T-cell (primary cell): ENCODE measurements at regions not wholly inside any gene's neighbourhood (a gene's known extent, or its start where the extent isn't known, plus 50 kb on each side); places are given as distances from the start of the nearest gene placed in this dataset.

ENCODE experiments used
- ATAC-seq, 4 experiments: fragments of 200-7000 bp in 3 of 4; fragments of 150-1000 bp in 1 of 4; cut with Tn5 transposase; replicated peaks in 1 of 4; 1 replicate in 3 of 4; 2 replicates in 1 of 4; pipeline ENCODE4 v1.10.0; 2021; ENCODE audit warnings: moderate library complexity in 3 of 4, mild to moderate bottlenecking in 2 of 4, moderate number of reproducible peaks in 1 of 4
- CTCF ChIA-PET, 2 donors: fragments of 300-600 bp; sonication (Branson Sonifier 250); formaldehyde crosslinking; loops; one replicate each; lab custom pipeline; 2022; ENCODE audit warnings: antibody characterized with exemption in 2 of 2; lab: Charles Lee
- POLR2A ChIA-PET, 2 donors: fragments of 300-600 bp; sonication (Branson Sonifier 250); formaldehyde crosslinking; loops; one replicate each; lab custom pipeline; 2022; ENCODE audit warnings: antibody characterized with exemption in 2 of 2; lab: Charles Lee
- DNase-seq, 35 experiments: peaks; one replicate each; pipeline versions ENCODE4 v3.0.0 to v3.0.0-alpha.2; 2013 to 2023
- H3K27ac ChIP-seq: one replicate; pipeline ENCODE4 v1.5.1; 2013; ENCODE audit warnings: low read length
- H3K27me3 ChIP-seq, 2 experiments: replicated peaks in 1 of 2; 1 replicate in 1 of 2; 2 replicates in 1 of 2; pipeline versions ENCODE4 v1.6.1 to v1.7.0; 2013; ENCODE audit warnings: low read length in 1 of 2, mixed read lengths in 1 of 2; ENCODE audit not compliant: control insufficient read depth in 2 of 2, insufficient read depth in 2 of 2; ENCODE audit errors: extremely low read depth in 1 of 2
- H3K36me3 ChIP-seq, 2 donors: 1 replicate in 1 of 2; 2 replicates in 1 of 2; pipeline versions ENCODE4 v1.6.1 to v1.7.0; 2013; ENCODE audit warnings: low read length in 1 of 2; ENCODE audit not compliant: control insufficient read depth in 2 of 2, insufficient read depth in 1 of 2; ENCODE audit errors: extremely low read depth in 1 of 2
- H3K4me1 ChIP-seq, 2 experiments: 1 replicate in 1 of 2; 2 replicates in 1 of 2; pipeline versions ENCODE4 v1.6.1 to v1.7.0; 2013; ENCODE audit warnings: low read length in 2 of 2, mixed read lengths in 1 of 2; ENCODE audit not compliant: insufficient read depth in 2 of 2, control insufficient read depth in 1 of 2; ENCODE audit errors: extremely low read depth in 1 of 2
- H3K4me3 ChIP-seq, 2 donors: 1 replicate in 1 of 2; 2 replicates in 1 of 2; pipeline versions ENCODE4 v1.5.1 to v1.7.0; 2013; ENCODE audit warnings: mild to moderate bottlenecking in 2 of 2, low read length in 1 of 2, moderate library complexity in 1 of 2; ENCODE audit not compliant: control insufficient read depth in 1 of 2; ENCODE audit errors: extremely low read depth in 1 of 2
- H3K9me3 ChIP-seq: 2 replicates; pipeline ENCODE4 v1.7.0; 2013
- H3K27ac Mint-ChIP-seq, 2 donors: one replicate each; pipeline ENCODE4 v1.8.0; 2020 to 2021; ENCODE audit warnings: mild to moderate bottlenecking in 2 of 2, mixed read lengths in 2 of 2
- H3K27me3 Mint-ChIP-seq, 2 donors: one replicate each; pipeline ENCODE4 v1.8.0; 2021 to 2022; ENCODE audit warnings: mixed read lengths in 2 of 2
- H3K36me3 Mint-ChIP-seq: one replicate; pipeline ENCODE4 v1.8.0; 2021; ENCODE audit warnings: mixed read lengths
- H3K4me1 Mint-ChIP-seq, 3 donors: one replicate each; pipeline ENCODE4 v1.8.0; 2020 to 2022; ENCODE audit warnings: mixed read lengths in 3 of 3, mild to moderate bottlenecking in 1 of 3
- H3K4me3 Mint-ChIP-seq, 3 donors: one replicate each; pipeline ENCODE4 v1.8.0; 2020 to 2022; ENCODE audit warnings: mild to moderate bottlenecking in 3 of 3, mixed read lengths in 3 of 3, moderate library complexity in 3 of 3
- H3K9me3 Mint-ChIP-seq, 3 donors: one replicate each; pipeline ENCODE4 v1.8.0; 2020 to 2022; ENCODE audit warnings: mixed read lengths in 3 of 3
- WGBS: methylation state at CpG from one replicate; pipeline ENCODE4 v1.1.5; 2013; ENCODE audit warnings: missing lambda C conversion rate; ENCODE audit not compliant: insufficient coverage; 5-methylcytosine and 5-hydroxymethylcytosine counted together

DNA sequence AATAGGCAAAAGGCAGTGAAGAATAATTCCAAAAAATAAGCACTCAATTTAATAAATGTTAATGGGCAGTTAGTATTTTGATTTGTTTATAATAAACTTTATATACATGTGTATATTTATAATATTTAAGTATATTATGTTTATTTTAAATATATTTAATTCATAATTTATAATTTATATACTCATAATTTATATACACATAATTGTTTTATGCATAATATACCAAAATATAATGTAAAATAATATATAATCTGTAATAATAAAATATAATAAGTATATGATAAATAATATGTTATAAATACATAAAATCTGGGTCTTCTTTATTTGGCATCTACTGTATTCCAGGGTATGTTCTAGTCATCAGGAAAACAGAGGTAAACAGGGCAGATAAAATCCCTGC is 100.2 kb upstream of the ARID2 start:
- ATAC-seq (no peak), DNase-seq (no peak)
- H3K36me3 ChIP-seq, result no peaks in the 10 kb centered on the region
- Mint-ChIP-seq H3K27me3 (peaks cover 9 to 10% of the 10 kb centered on the region in 2 donors), H3K9me3 (no peaks in the 10 kb centered on the region), H3K27ac (no peak overlapping the region), H3K4me3 (no peak overlapping the region), H3K4me1 (no peaks in the 10 kb centered on the region), H3K36me3 (no peaks in the 10 kb centered on the region)
- H3K4me3 ChIP-seq, result no peak overlapping the region
- CTCF ChIA-PET, result no interaction called here
- no peak overlapping the region for H3K27ac ChIP-seq
- POLR2A ChIA-PET, result no interaction called here
- H3K27me3 ChIP-seq, result no peaks in the 10 kb centered on the region
- H3K9me3 ChIP-seq, result no peaks in the 10 kb centered on the region
- H3K4me1 ChIP-seq, result no peaks in the 10 kb centered on the region

DNA sequence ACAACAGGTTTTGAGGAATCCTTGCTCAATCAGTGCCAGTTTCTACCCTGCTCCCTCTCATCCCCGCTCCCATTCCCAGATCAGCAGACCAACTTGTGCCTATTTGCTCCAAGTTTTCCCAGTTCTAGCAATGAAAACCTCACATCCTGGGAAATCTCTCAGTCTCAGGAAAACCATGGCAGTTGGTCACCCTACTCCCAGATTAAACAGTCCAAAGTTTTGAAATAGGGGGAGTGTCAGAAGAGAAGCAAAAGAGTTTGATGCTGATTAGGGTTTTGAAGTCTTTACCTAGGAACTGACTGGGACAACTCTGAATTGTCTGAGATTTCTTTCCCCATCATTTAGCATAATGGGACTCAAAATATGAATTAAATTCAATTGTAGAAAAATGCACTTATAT is 95.8 kb upstream of the ARID2 start:
- no peaks in the 10 kb centered on the region for H3K9me3 ChIP-seq
- H3K4me3 ChIP-seq, result no peak overlapping the region
- WGBS, result 100% methylated on average over 1 of the region's 1 CpG
- peaks cover 0 to 4% (median 4%) of the 10 kb centered on the region in 3 donors for H3K4me1 Mint-ChIP-seq
- H3K36me3 ChIP-seq, result no peaks in the 10 kb centered on the region
- ATAC-seq, result no peak
- ChIA-PET CTCF (no interaction called here), POLR2A (no interaction called here)
- H3K4me1 ChIP-seq, result no peaks in the 10 kb centered on the region
- DNase-seq, result no peak
- no peaks in the 10 kb centered on the region for H3K27me3 ChIP-seq
- no peaks in the 10 kb centered on the region for H3K36me3 Mint-ChIP-seq
- H3K4me3 Mint-ChIP-seq, result no peak overlapping the region
- no peaks in the 10 kb centered on the region for H3K9me3 Mint-ChIP-seq
- no peak overlapping the region for H3K27ac ChIP-seq
- no peak overlapping the region for H3K27ac Mint-ChIP-seq
- H3K27me3 Mint-ChIP-seq, result peaks cover 2 to 3% of the 10 kb centered on the region in 2 donors

DNA sequence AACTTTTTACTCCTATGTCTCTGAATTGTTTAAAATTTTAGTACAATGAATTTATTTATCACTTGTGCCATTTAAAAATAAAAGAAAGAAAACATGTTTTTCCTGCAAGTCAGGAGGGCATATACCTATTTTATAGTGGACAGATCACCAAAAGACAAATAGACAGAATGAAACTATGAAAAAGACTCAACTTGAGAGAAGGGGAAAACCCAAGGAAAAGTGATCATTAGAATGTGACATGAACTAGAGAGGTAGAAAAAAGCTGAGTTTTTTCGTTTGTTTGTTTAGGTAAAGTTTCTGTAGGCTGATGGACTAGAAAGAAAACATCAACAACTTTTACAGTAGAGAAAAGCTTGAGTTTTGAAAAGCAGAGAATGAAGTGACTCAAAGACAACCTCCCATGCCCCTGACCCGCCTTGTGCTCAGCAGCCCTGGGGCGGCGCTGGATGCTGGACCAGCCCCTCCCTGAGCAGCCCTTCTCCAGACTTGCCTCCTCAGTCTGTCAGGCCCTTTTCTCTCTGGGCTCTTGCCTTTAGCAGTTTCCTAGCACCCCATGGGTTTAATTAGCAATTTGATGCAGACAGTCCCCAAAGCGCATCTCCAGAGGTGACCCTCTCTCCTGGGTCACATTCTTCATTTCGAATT is 95.1 kb upstream of the ARID2 start:
- Histone ChIP-seq H3K27me3 (no peaks in the 10 kb centered on the region), H3K27ac (no peak overlapping the region), H3K36me3 (no peaks in the 10 kb centered on the region), H3K9me3 (no peaks in the 10 kb centered on the region), H3K4me3 (no peak overlapping the region), H3K4me1 (no peaks in the 10 kb centered on the region)
- no peak overlapping the region for H3K4me3 Mint-ChIP-seq
- H3K27me3 Mint-ChIP-seq, result peaks cover 2 to 3% of the 10 kb centered on the region in 2 donors
- H3K27ac Mint-ChIP-seq, result no peak overlapping the region
- 96% methylated on average over 3 of the region's 6 CpGs for WGBS
- no peak for ATAC-seq
- POLR2A ChIA-PET, result no interaction called here
- CTCF ChIA-PET, result no interaction called here
- no peaks in the 10 kb centered on the region for H3K9me3 Mint-ChIP-seq
- H3K4me1 Mint-ChIP-seq, result peaks cover 0 to 4% (median 4%) of the 10 kb centered on the region in 3 donors
- no peaks in the 10 kb centered on the region for H3K36me3 Mint-ChIP-seq
- DNase-seq, result no peak

DNA sequence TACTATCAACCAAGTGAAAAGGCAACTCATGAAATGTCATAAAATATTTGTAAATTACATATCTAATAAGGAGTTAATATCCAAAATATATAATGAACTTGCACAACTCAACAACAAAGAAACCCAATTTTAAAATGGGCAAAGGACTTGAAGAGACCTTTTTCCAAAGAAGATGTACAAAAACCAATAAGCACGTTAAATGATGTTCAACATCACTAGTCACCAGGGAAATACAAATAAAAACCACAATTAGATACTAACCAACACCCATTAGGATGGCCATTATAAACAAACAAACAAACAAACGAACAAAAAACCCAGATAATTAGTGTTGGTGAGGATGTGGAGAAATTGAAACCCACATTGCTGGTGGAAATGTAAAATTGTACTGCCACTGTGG is 92.3 kb upstream of the ARID2 start:
- ChIA-PET POLR2A (no interaction called here), CTCF (interaction anchor here in 1 of 2 donors (0.6 to 0.7 kb wide), 2 partner anchors 124 to 1775 kb away, joined by 3 read pairs; no protein-coding TSS in a partner anchor)
- Histone ChIP-seq H3K4me1 (no peaks in the 10 kb centered on the region), H3K36me3 (no peaks in the 10 kb centered on the region), H3K4me3 (no peak overlapping the region), H3K27ac (no peak overlapping the region), H3K27me3 (no peaks in the 10 kb centered on the region), H3K9me3 (no peaks in the 10 kb centered on the region)
- Mint-ChIP-seq H3K4me3 (no peak overlapping the region), H3K27me3 (peaks cover 2 to 3% of the 10 kb centered on the region in 2 donors), H3K4me1 (peaks cover 0 to 4% (median 4%) of the 10 kb centered on the region in 3 donors), H3K36me3 (no peaks in the 10 kb centered on the region), H3K27ac (no peak overlapping the region), H3K9me3 (no peaks in the 10 kb centered on the region)
- no peak for DNase-seq
- no CpG with 5 or more reads among the region's 2 CpGs for WGBS
- no peak for ATAC-seq

DNA sequence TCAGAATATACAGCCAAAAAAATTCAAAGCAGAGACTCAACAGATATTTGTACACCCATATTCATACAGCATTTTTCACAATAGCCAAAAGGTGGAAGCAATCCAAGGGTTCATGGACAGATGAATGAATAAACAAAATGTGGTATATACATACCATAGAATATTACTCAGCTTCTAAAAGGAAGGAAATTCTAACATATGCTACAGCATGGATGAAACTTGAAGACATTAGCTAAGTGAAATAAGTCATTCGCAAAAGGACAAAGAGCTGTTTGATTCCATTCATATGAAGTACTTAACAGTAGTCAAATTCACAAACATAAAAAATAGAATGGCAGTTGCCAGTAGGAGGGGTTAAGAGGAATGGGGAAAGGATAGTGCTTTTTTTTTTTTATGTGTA is 91.8 kb upstream of the ARID2 start:
- Mint-ChIP-seq H3K9me3 (no peaks in the 10 kb centered on the region), H3K4me3 (no peak overlapping the region), H3K36me3 (no peaks in the 10 kb centered on the region), H3K4me1 (peaks cover 0 to 4% (median 4%) of the 10 kb centered on the region in 3 donors), H3K27me3 (peaks cover 0 to 3% of the 10 kb centered on the region in 2 donors), H3K27ac (no peak overlapping the region)
- H3K4me3 ChIP-seq, result no peak overlapping the region
- DNase-seq, result no peak
- H3K27me3 ChIP-seq, result no peaks in the 10 kb centered on the region
- ChIA-PET POLR2A (no interaction called here), CTCF (interaction anchor here in 1 of 2 donors (0.7 kb wide), 1 partner anchor 1775 kb away, joined by 3 read pairs; no protein-coding TSS in a partner anchor)
- WGBS, result no CpG with 5 or more reads among the region's 1 CpG
- no peaks in the 10 kb centered on the region for H3K4me1 ChIP-seq
- H3K9me3 ChIP-seq, result no peaks in the 10 kb centered on the region
- ATAC-seq, result no peak
- H3K27ac ChIP-seq, result no peak overlapping the region
- H3K36me3 ChIP-seq, result no peaks in the 10 kb centered on the region

DNA sequence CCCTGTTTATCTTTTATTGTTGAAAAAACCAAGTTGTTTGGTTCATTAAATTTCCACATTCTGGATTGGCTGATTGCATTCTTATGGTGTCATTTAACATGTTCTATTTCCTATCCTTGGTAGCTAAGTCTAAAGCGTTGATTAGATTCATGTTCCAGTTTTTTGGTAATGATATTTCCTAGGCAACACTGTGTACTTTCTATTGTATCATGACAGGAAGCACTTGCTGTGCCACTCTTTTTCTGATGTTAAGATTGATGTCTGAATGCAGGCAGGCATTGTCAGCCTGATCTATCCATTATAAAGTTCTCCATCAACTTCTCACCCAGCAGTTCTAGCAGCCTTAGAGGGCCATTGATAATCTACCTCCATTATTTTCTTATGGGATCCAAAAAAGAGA is 91.1 kb upstream of the ARID2 start:
- ATAC-seq, result no peak
- Histone ChIP-seq H3K36me3 (no peaks in the 10 kb centered on the region), H3K4me1 (no peaks in the 10 kb centered on the region), H3K4me3 (no peak overlapping the region), H3K9me3 (no peaks in the 10 kb centered on the region), H3K27ac (no peak overlapping the region), H3K27me3 (no peaks in the 10 kb centered on the region)
- Mint-ChIP-seq H3K27me3 (peaks cover 0 to under 1% of the 10 kb centered on the region in 2 donors), H3K4me3 (no peak overlapping the region), H3K4me1 (peaks cover 0 to 4% (median 4%) of the 10 kb centered on the region in 3 donors), H3K36me3 (no peaks in the 10 kb centered on the region), H3K27ac (no peak overlapping the region), H3K9me3 (no peaks in the 10 kb centered on the region)
- CTCF ChIA-PET, result no interaction called here
- POLR2A ChIA-PET, result no interaction called here
- no peak for DNase-seq
- no CpG with 5 or more reads among the region's 1 CpG for WGBS
